H4 (cell line): ENCODE measurements at regions not wholly inside any gene's neighbourhood (a gene's known extent, or its start where the extent isn't known, plus 50 kb on each side); places are given as distances from the start of the nearest gene placed in this dataset.
A peak's percentile ranks its signal among the peaks of the same experiment; 100 is the strongest.
"Not testable (repeated sequence)": the region's sequence is repeated elsewhere in the genome, so short reads cannot be mapped to it uniquely, and the experiment has no call there.

Experiments
- DNase-seq: peaks from one replicate; pipeline ENCODE4 v3.0.0-alpha.2; 2015; ENCODE audit warnings: low spot score

- no peak for DNase-seq
Measured at GRCh38 chr4:43607827-43608461, 715.4 kb downstream of the GRXCR1 start.

GRCh38 chr4:43619219-43619618, 726.7 kb downstream of the GRXCR1 start:
- DNase-seq, result no peak

- DNase-seq, result not testable (repeated sequence)
Measured at GRCh38 chr4:43637893-43638292, 745.4 kb downstream of the GRXCR1 start.

GRCh38 chr4:43651991-43652390, 759.5 kb downstream of the GRXCR1 start:
- no peak for DNase-seq

GRCh38 chr4:43659547-43659946, 767.0 kb downstream of the GRXCR1 start:
- DNase-seq, result not testable (repeated sequence)

GRCh38 chr4:43672265-43672885, 776.2 kb downstream of the KCTD8 start:
- DNase-seq, result not testable (repeated sequence)

- DNase-seq, result no peak
Measured at GRCh38 chr4:43680421-43680820, 768.2 kb downstream of the KCTD8 start.

GRCh38 chr4:43682551-43682950, 766.1 kb downstream of the KCTD8 start:
- no peak for DNase-seq

- no peak for DNase-seq
Measured at GRCh38 chr4:43690116-43690515, 758.5 kb downstream of the KCTD8 start.

- no peak for DNase-seq
Measured at GRCh38 chr4:43693876-43694275, 754.7 kb downstream of the KCTD8 start.

- no peak for DNase-seq
Measured at GRCh38 chr4:43709443-43709842, 739.2 kb downstream of the KCTD8 start.

GRCh38 chr4:43716721-43717395, 731.8 kb downstream of the KCTD8 start:
- DNase-seq, result no peak

- DNase-seq, result peak; percentile 8
Measured at GRCh38 chr4:43718369-43718768, 730.2 kb downstream of the KCTD8 start.

- no peak for DNase-seq
Measured at GRCh38 chr4:43732829-43733426, 715.7 kb downstream of the KCTD8 start.

- no peak for DNase-seq
Measured at GRCh38 chr4:43742083-43742482, 706.5 kb downstream of the KCTD8 start.

- DNase-seq, result no peak
Measured at GRCh38 chr4:43754566-43754965, 694.0 kb downstream of the KCTD8 start.

GRCh38 chr4:43757147-43757546, 691.5 kb downstream of the KCTD8 start:
- peak; percentile 45 for DNase-seq

- DNase-seq, result no peak
Measured at GRCh38 chr4:43758836-43759235, 689.8 kb downstream of the KCTD8 start.

GRCh38 chr4:43763029-43763610, 685.5 kb downstream of the KCTD8 start:
- peak; percentile 20 for DNase-seq

GRCh38 chr4:43765514-43765913, 683.1 kb downstream of the KCTD8 start:
- no peak for DNase-seq

- no peak for DNase-seq
Measured at GRCh38 chr4:43766648-43767047, 682.0 kb downstream of the KCTD8 start.

- no peak for DNase-seq
Measured at GRCh38 chr4:43776371-43776770, 672.2 kb downstream of the KCTD8 start.
